GM06990 (cell line): ENCODE measurements at regions not wholly inside any gene's neighbourhood (a gene's known extent, or its start where the extent isn't known, plus 50 kb on each side); places are given as distances from the start of the nearest gene placed in this dataset.

ENCODE experiments used
- DNase-seq: peaks from one replicate; pipeline ENCODE4 v3.0.0-alpha.2; 2011; ENCODE audit not compliant: insufficient read length; ENCODE audit errors: extremely low read depth
- H3K27me3 ChIP-seq: replicated peaks from 2 replicates; pipeline ENCODE4 v1.6.0; 2011; ENCODE audit warnings: low read length; ENCODE audit not compliant: control insufficient read depth, insufficient read depth
- H3K36me3 ChIP-seq: 2 replicates; pipeline ENCODE4 v1.5.1; 2011; ENCODE audit warnings: low read length; ENCODE audit not compliant: control insufficient read depth, insufficient read depth
- H3K4me3 ChIP-seq: replicated peaks from 2 replicates; pipeline ENCODE4 v1.5.1; 2011; ENCODE audit warnings: low read depth, mild to moderate bottlenecking, control low read depth, low read length
- TF ChIP-seq, protein P1 (sequence below): IDR thresholded peaks from 2 replicates; pipeline ENCODE4 v1.5.1; 2011; ENCODE audit warnings: low read length, control low read depth, mild to moderate bottlenecking, inconsistent platforms; ENCODE audit not compliant: insufficient read depth, poor library complexity, severe bottlenecking

DNA sequence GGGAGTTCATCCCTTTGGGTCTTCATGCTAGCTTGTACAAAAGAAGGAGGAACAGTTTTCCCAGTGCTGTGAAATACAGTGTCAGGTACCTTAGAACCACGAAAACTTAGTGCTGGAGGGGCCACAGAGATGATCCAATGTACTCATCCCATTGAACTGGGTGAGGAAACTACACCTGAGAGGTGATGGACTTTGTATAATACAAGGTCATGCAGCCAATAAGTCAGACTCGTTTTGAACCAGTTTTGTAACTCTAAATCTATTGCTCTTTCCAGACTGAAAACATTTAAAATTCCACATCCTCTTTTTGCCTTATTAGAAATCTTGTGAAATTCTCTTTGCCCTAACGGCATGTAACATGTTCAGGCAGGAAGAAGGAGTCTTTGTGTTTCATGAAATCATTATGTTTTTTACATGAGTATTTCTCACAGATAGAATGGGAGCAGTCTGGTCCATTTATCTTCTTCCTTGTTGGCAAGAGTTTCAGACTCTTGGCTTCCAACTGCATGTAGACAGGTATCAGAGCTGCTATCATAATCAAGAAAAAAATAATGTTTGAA is 146.8 kb upstream of the FBXL7 start:
- DNase-seq = no peak
- TF ChIP-seq, protein P1, sequence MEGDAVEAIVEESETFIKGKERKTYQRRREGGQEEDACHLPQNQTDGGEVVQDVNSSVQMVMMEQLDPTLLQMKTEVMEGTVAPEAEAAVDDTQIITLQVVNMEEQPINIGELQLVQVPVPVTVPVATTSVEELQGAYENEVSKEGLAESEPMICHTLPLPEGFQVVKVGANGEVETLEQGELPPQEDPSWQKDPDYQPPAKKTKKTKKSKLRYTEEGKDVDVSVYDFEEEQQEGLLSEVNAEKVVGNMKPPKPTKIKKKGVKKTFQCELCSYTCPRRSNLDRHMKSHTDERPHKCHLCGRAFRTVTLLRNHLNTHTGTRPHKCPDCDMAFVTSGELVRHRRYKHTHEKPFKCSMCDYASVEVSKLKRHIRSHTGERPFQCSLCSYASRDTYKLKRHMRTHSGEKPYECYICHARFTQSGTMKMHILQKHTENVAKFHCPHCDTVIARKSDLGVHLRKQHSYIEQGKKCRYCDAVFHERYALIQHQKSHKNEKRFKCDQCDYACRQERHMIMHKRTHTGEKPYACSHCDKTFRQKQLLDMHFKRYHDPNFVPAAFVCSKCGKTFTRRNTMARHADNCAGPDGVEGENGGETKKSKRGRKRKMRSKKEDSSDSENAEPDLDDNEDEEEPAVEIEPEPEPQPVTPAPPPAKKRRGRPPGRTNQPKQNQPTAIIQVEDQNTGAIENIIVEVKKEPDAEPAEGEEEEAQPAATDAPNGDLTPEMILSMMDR = no peak
- Histone ChIP-seq H3K4me3 (no peak overlapping the region), H3K27me3 (no peaks in the 10 kb centered on the region), H3K36me3 (no peaks in the 10 kb centered on the region)

DNA sequence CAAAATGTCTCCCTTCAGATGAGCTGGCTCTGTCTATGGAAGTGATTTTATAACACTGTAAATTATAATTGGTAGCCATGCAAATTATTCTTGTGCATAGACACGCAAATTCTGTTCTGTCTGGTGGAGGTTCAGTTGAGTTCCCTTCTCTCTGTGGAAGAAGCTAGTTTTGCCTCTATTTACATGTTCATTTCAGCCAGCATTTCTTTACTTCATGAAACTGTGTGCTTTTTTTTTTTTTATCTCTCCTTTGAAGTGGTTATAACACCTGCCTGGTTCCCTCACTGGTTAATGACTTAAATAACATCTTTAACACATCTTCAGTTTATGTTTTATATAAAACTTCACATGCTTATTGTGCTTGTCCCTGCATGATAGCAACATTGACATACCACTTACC is 149.4 kb upstream of the FBXL7 start:
- H3K27me3 ChIP-seq = no peaks in the 10 kb centered on the region
- TF ChIP-seq, protein P1 = no peak
- no peaks in the 10 kb centered on the region for H3K36me3 ChIP-seq
- H3K4me3 ChIP-seq = no peak overlapping the region
- DNase-seq = no peak

DNA sequence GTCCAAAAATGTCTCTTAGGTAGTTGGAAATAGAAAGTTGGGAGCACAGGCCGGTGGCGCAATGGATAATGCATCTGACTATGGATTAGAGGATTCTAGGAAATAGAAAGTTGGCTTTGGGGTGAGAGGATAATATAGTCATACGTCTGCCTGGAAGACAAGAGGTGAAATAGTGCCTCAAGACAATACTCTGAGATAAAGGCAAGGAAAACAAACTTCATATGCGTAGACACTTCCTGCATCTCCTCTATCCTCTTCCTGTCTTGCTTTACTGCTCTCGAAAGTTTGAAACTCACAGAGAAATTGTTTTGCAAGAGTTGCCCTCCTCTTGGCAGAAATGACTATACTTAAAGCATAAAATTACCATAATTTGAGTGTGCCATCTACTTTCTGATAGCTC is 153.2 kb upstream of the FBXL7 start:
- Histone ChIP-seq H3K27me3 (no peaks in the 10 kb centered on the region), H3K4me3 (no peak overlapping the region), H3K36me3 (no peaks in the 10 kb centered on the region)
- no peak for DNase-seq
- TF ChIP-seq, protein P1 = no peak

DNA sequence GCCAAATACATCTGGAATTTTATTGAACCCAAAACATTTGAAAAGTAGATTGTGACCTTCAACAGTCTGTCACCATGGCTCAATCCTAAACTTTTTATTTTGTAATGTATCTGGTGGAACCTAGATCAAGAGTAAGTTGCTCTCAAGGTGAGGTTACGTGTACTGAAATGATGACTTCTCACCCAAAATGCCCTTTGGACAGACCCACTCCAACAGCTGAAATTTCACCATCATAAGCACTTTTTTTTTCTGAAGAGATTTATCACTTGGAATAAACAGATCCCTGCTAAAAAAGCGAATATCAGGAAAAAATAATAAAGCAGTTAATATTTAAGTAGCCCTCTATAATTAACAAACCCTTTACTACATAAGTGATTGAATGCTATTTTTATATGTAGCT is 155.0 kb upstream of the FBXL7 start:
- H3K27me3 ChIP-seq = no peaks in the 10 kb centered on the region
- DNase-seq = no peak
- H3K4me3 ChIP-seq = no peak overlapping the region
- TF ChIP-seq, protein P1 = no peak
- no peaks in the 10 kb centered on the region for H3K36me3 ChIP-seq

DNA sequence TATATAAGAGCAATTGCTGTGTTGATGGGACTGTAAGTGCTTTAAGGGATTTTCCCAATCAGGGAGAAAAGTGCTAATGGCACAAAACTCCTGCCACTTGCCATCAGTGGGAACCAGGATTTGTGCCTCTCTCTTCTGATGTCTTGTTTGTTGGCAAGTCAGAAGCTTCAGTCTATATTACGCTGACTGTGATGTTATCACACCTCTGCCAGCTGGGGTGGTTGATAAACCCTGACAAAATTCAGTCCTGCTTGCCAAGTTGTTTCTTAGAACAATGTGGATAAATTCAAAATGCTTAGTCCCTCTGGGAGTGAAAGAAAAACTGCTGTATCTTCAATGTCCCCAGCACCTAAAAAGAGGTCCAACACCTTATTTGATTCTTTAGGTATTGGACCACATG is 161.4 kb upstream of the FBXL7 start:
- TF ChIP-seq, protein P1 = no peak
- no peaks in the 10 kb centered on the region for H3K36me3 ChIP-seq
- H3K27me3 ChIP-seq = no peaks in the 10 kb centered on the region
- DNase-seq = no peak
- H3K4me3 ChIP-seq = no peak overlapping the region
